WTC11 (cell line): ENCODE measurements at regions not wholly inside any gene's neighbourhood (a gene's known extent, or its start where the extent isn't known, plus 50 kb on each side); places are given as distances from the start of the nearest gene placed in this dataset.

Source experiments
- ATAC-seq: fragments of 200-7000 bp; cut with Tn5 transposase; 2 replicates; pipeline ENCODE4 v1.10.0; 2021; ENCODE audit warnings: mild to moderate bottlenecking, moderate library complexity
- CTCF ChIA-PET: fragments of 300-600 bp; sonication (Branson Sonifier 250); formaldehyde crosslinking; loops from one replicate; lab custom pipeline; 2021; ENCODE audit warnings: antibody characterized with exemption; lab: Charles Lee
- POLR2A ChIA-PET: fragments of 350-600 bp; sonication (Branson Sonifier 250); formaldehyde crosslinking; loops from one replicate; lab custom pipeline; 2021; ENCODE audit warnings: antibody characterized with exemption; lab: Charles Lee
- DNase-seq: peaks from one replicate; pipeline ENCODE4 v3.0.0; 2021; ENCODE audit warnings: low spot score
- H3K27ac Mint-ChIP-seq: 2 replicates; pipeline ENCODE4 v1.8.0; 2021; ENCODE audit warnings: mixed read lengths
- H3K27me3 Mint-ChIP-seq: 2 replicates; pipeline ENCODE4 v1.8.0; 2021; ENCODE audit warnings: low read depth, mild to moderate bottlenecking, moderate library complexity, mixed read lengths
- H3K36me3 Mint-ChIP-seq: 2 replicates; pipeline ENCODE4 v1.8.0; 2021; ENCODE audit warnings: mixed read lengths
- H3K4me1 Mint-ChIP-seq: 2 replicates; pipeline ENCODE4 v1.8.0; 2022; ENCODE audit warnings: mixed read lengths
- H3K4me3 Mint-ChIP-seq: 2 replicates; pipeline ENCODE4 v1.8.0; 2021; ENCODE audit warnings: mild to moderate bottlenecking, moderate library complexity, mixed read lengths
- H3K9me3 Mint-ChIP-seq: 2 replicates; pipeline ENCODE4 v1.8.0; 2021; ENCODE audit warnings: mixed read lengths
- CBFB ChIP-seq: sonication (generic); formaldehyde crosslinking; IDR thresholded peaks from 2 replicates; pipeline ENCODE4 v1.8.1; 2022; ENCODE audit warnings: mild to moderate bottlenecking, low read depth, missing genetic modification reagents
- MXD4 ChIP-seq: fragments of 250-450 bp; sonication (Bioruptor Pico); IDR thresholded peaks from 2 replicates; pipeline ENCODE4 v1.8.0; 2021; ENCODE audit warnings: mild to moderate bottlenecking, moderate library complexity, borderline replicate concordance
- SMAD4 ChIP-seq: sonication (generic); formaldehyde crosslinking; IDR thresholded peaks from 2 replicates; pipeline ENCODE4 v1.8.0; 2022; ENCODE audit warnings: mild to moderate bottlenecking, missing genetic modification reagents
- TP53 ChIP-seq: sonication (generic); formaldehyde crosslinking; IDR thresholded peaks from 2 replicates; pipeline ENCODE4 v1.8.1; 2023; ENCODE audit warnings: mild to moderate bottlenecking, missing genetic modification reagents
- ZNF138 ChIP-seq: sonication (generic); formaldehyde crosslinking; conservative IDR thresholded peaks from 2 replicates; pipeline ENCODE4 v1.8.1; 2022; ENCODE audit warnings: mild to moderate bottlenecking, moderate library complexity, missing genetic modification reagents
- ZNF219 ChIP-seq: sonication (generic); formaldehyde crosslinking; IDR thresholded peaks from 2 replicates; pipeline ENCODE4 v1.8.0; 2023; ENCODE audit warnings: missing genetic modification reagents, mild to moderate bottlenecking, borderline replicate concordance
- ZNF396 ChIP-seq: fragments of 250-450 bp; sonication (Bioruptor Pico); IDR thresholded peaks from 2 replicates; pipeline ENCODE4 v1.8.0; 2021; ENCODE audit warnings: mild to moderate bottlenecking, moderate library complexity, borderline replicate concordance
- TF ChIP-seq, protein P1 (sequence below): sonication (generic); formaldehyde crosslinking; IDR thresholded peaks from 2 replicates; pipeline ENCODE4 v1.8.0; 2023; ENCODE audit warnings: missing genetic modification reagents, mild to moderate bottlenecking, borderline replicate concordance
- TF ChIP-seq, protein P2 (sequence below): sonication (generic); formaldehyde crosslinking; IDR thresholded peaks from 2 replicates; pipeline ENCODE4 v1.8.1; 2022; ENCODE audit warnings: low read depth, missing genetic modification reagents, borderline replicate concordance
- TF ChIP-seq, protein P3 (sequence below): sonication (generic); formaldehyde crosslinking; IDR thresholded peaks from 2 replicates; pipeline ENCODE4 v1.8.0; 2022; ENCODE audit warnings: missing genetic modification reagents
- TF ChIP-seq, protein P4 (sequence below): sonication (generic); formaldehyde crosslinking; IDR thresholded peaks from 2 replicates; pipeline ENCODE4 v1.8.1; 2022; ENCODE audit warnings: mild to moderate bottlenecking, missing genetic modification reagents, moderate library complexity, borderline replicate concordance
- TF ChIP-seq, protein P5 (sequence below): sonication (generic); formaldehyde crosslinking; conservative IDR thresholded peaks from 2 replicates; pipeline ENCODE4 v1.8.1; 2023; ENCODE audit warnings: mild to moderate bottlenecking, low read depth, missing genetic modification reagents, moderate library complexity
- TF ChIP-seq, protein P6 (sequence below): sonication (generic); formaldehyde crosslinking; IDR thresholded peaks from 2 replicates; pipeline ENCODE4 v1.8.1; 2022; ENCODE audit warnings: mild to moderate bottlenecking, moderate library complexity, missing genetic modification reagents

DNA sequence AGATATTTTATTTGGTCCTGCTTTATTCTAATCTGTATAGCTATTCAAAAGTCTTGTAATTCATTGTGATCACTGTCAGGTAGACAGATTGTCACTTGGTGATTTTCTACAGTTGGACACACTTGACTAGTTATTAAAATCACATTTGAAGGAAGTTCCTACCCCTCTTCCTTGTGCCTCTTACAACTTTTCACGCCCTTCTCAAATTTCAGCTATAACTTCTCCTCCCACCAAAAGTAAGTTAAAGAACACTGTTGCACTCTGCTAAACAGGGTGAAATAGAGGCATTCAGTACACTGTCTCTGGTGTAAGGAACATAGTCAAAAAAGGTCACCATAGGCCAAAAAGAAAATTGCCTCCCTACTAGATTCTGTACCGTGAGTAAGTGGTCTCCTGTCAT is 142.1 kb upstream of the POU5F2 start (continued):
- TF ChIP-seq, protein P1, sequence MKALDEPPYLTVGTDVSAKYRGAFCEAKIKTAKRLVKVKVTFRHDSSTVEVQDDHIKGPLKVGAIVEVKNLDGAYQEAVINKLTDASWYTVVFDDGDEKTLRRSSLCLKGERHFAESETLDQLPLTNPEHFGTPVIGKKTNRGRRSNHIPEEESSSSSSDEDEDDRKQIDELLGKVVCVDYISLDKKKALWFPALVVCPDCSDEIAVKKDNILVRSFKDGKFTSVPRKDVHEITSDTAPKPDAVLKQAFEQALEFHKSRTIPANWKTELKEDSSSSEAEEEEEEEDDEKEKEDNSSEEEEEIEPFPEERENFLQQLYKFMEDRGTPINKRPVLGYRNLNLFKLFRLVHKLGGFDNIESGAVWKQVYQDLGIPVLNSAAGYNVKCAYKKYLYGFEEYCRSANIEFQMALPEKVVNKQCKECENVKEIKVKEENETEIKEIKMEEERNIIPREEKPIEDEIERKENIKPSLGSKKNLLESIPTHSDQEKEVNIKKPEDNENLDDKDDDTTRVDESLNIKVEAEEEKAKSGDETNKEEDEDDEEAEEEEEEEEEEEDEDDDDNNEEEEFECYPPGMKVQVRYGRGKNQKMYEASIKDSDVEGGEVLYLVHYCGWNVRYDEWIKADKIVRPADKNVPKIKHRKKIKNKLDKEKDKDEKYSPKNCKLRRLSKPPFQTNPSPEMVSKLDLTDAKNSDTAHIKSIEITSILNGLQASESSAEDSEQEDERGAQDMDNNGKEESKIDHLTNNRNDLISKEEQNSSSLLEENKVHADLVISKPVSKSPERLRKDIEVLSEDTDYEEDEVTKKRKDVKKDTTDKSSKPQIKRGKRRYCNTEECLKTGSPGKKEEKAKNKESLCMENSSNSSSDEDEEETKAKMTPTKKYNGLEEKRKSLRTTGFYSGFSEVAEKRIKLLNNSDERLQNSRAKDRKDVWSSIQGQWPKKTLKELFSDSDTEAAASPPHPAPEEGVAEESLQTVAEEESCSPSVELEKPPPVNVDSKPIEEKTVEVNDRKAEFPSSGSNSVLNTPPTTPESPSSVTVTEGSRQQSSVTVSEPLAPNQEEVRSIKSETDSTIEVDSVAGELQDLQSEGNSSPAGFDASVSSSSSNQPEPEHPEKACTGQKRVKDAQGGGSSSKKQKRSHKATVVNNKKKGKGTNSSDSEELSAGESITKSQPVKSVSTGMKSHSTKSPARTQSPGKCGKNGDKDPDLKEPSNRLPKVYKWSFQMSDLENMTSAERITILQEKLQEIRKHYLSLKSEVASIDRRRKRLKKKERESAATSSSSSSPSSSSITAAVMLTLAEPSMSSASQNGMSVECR (CRISPR knock-in tag): no peak
- TF ChIP-seq, protein P2, sequence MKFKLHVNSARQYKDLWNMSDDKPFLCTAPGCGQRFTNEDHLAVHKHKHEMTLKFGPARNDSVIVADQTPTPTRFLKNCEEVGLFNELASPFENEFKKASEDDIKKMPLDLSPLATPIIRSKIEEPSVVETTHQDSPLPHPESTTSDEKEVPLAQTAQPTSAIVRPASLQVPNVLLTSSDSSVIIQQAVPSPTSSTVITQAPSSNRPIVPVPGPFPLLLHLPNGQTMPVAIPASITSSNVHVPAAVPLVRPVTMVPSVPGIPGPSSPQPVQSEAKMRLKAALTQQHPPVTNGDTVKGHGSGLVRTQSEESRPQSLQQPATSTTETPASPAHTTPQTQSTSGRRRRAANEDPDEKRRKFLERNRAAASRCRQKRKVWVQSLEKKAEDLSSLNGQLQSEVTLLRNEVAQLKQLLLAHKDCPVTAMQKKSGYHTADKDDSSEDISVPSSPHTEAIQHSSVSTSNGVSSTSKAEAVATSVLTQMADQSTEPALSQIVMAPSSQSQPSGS (CRISPR knock-in tag): no peak
- TF ChIP-seq ZNF396 (no peak), ZNF219 (CRISPR knock-in tag) (no peak), MXD4 (CRISPR knock-in tag) (no peak)
- TF ChIP-seq, all 79 proteins: peak for 0

DNA sequence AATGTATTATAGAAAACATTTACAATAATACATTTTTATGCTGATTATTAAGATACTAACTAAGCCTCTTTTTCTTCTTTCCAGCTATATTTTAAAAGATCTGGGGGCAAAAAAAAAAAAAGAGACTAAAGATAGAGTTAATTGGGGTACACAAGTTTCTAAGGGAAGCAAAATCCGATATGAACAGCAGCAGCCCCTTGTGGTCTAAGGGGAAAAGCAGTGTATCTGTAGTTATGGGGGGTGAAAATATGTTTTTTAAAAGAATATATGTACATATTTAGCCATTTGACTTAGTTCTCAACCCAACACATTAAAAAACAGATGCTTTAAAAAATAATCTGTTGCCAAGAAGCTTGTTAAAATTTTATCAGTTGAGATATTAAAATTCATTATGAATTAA is 134.3 kb upstream of the POU5F2 start:
- peaks cover 10% of the 10 kb centered on the region for H3K4me1 Mint-ChIP-seq
- no peaks in the 10 kb centered on the region for H3K27me3 Mint-ChIP-seq
- CTCF ChIA-PET: interaction anchor here (0.6 kb wide), 1 partner anchor 481 kb away, joined by 3 read pairs; no protein-coding TSS in a partner anchor
- no peak overlapping the region for H3K27ac Mint-ChIP-seq
- TF ChIP-seq ZNF138: no peak
- no peak for TF ChIP-seq SMAD4 (CRISPR knock-in tag)
- TF ChIP-seq CBFB (CRISPR knock-in tag): no peak
- TF ChIP-seq, protein P3, sequence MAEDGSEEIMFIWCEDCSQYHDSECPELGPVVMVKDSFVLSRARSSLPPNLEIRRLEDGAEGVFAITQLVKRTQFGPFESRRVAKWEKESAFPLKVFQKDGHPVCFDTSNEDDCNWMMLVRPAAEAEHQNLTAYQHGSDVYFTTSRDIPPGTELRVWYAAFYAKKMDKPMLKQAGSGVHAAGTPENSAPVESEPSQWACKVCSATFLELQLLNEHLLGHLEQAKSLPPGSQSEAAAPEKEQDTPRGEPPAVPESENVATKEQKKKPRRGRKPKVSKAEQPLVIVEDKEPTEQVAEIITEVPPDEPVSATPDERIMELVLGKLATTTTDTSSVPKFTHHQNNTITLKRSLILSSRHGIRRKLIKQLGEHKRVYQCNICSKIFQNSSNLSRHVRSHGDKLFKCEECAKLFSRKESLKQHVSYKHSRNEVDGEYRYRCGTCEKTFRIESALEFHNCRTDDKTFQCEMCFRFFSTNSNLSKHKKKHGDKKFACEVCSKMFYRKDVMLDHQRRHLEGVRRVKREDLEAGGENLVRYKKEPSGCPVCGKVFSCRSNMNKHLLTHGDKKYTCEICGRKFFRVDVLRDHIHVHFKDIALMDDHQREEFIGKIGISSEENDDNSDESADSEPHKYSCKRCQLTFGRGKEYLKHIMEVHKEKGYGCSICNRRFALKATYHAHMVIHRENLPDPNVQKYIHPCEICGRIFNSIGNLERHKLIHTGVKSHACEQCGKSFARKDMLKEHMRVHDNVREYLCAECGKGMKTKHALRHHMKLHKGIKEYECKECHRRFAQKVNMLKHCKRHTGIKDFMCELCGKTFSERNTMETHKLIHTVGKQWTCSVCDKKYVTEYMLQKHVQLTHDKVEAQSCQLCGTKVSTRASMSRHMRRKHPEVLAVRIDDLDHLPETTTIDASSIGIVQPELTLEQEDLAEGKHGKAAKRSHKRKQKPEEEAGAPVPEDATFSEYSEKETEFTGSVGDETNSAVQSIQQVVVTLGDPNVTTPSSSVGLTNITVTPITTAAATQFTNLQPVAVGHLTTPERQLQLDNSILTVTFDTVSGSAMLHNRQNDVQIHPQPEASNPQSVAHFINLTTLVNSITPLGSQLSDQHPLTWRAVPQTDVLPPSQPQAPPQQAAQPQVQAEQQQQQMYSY (CRISPR knock-in tag): no peak
- H3K9me3 Mint-ChIP-seq: no peaks in the 10 kb centered on the region
- H3K36me3 Mint-ChIP-seq: no peaks in the 10 kb centered on the region
- H3K4me3 Mint-ChIP-seq: no peak overlapping the region
- ATAC-seq (no peak), DNase-seq (no peak)
- POLR2A ChIA-PET: interaction anchor here (0.7 kb wide), 1 partner anchor 19 kb away, joined by 5 read pairs; no protein-coding TSS in a partner anchor

DNA sequence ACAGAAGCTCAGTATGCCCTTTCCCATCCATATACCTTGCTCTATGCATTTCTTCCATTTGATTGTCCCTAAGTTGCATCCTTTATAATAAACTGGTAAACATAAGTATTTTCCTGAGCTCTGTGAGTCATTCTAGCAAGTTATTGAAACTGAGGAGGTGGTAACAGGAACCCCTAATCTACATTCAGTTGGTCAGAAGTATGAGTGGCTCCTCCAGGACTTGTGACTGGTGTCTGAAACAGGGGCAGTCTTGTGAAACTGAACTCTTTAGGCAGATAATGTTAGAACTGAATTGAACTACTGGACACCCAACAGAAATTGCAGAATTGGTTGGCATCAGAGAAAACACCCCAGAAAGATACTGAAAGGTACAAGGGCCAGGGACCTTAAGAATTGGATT is 133.1 kb upstream of the POU5F2 start:
- Mint-ChIP-seq H3K36me3 (no peaks in the 10 kb centered on the region), H3K27ac (no peak overlapping the region), H3K9me3 (no peaks in the 10 kb centered on the region), H3K4me1 (peaks cover 10% of the 10 kb centered on the region), H3K4me3 (no peak overlapping the region), H3K27me3 (no peaks in the 10 kb centered on the region)
- ATAC-seq: no peak
- POLR2A ChIA-PET: no interaction called here
- CTCF ChIA-PET: interaction anchor here (0.7 to 1.8 kb wide), 2 partner anchors 24 to 73 kb away, joined by 3 to 7 read pairs; no protein-coding TSS in a partner anchor
- no peak for DNase-seq
- TF ChIP-seq TP53 (CRISPR knock-in tag) (no peak), ZNF219 (CRISPR knock-in tag) (no peak), ZNF396 (no peak)
- TF ChIP-seq, protein P4, sequence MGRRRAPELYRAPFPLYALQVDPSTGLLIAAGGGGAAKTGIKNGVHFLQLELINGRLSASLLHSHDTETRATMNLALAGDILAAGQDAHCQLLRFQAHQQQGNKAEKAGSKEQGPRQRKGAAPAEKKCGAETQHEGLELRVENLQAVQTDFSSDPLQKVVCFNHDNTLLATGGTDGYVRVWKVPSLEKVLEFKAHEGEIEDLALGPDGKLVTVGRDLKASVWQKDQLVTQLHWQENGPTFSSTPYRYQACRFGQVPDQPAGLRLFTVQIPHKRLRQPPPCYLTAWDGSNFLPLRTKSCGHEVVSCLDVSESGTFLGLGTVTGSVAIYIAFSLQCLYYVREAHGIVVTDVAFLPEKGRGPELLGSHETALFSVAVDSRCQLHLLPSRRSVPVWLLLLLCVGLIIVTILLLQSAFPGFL (CRISPR knock-in tag): no peak
- TF ChIP-seq, protein P5, sequence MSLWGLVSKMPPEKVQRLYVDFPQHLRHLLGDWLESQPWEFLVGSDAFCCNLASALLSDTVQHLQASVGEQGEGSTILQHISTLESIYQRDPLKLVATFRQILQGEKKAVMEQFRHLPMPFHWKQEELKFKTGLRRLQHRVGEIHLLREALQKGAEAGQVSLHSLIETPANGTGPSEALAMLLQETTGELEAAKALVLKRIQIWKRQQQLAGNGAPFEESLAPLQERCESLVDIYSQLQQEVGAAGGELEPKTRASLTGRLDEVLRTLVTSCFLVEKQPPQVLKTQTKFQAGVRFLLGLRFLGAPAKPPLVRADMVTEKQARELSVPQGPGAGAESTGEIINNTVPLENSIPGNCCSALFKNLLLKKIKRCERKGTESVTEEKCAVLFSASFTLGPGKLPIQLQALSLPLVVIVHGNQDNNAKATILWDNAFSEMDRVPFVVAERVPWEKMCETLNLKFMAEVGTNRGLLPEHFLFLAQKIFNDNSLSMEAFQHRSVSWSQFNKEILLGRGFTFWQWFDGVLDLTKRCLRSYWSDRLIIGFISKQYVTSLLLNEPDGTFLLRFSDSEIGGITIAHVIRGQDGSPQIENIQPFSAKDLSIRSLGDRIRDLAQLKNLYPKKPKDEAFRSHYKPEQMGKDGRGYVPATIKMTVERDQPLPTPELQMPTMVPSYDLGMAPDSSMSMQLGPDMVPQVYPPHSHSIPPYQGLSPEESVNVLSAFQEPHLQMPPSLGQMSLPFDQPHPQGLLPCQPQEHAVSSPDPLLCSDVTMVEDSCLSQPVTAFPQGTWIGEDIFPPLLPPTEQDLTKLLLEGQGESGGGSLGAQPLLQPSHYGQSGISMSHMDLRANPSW (CRISPR knock-in tag): no peak
- TF ChIP-seq, protein P6, sequence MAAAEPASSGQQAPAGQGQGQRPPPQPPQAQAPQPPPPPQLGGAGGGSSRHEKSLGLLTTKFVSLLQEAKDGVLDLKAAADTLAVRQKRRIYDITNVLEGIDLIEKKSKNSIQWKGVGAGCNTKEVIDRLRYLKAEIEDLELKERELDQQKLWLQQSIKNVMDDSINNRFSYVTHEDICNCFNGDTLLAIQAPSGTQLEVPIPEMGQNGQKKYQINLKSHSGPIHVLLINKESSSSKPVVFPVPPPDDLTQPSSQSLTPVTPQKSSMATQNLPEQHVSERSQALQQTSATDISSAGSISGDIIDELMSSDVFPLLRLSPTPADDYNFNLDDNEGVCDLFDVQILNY (CRISPR knock-in tag): no peak
- TF ChIP-seq, protein P3 (CRISPR knock-in tag): no peak
